Cardiac septum (tissue), 1 donor: ENCODE measurements at regions not wholly inside any gene's neighbourhood (a gene's known extent, or its start where the extent isn't known, plus 50 kb on each side); places are given as distances from the start of the nearest gene placed in this dataset.
"Not testable (repeated sequence)": the region's sequence is repeated elsewhere in the genome, so short reads cannot be mapped to it uniquely, and the experiment has no call there.

ENCODE experiments used
- DNase-seq: peaks from one replicate; pipeline ENCODE4 v3.0.0-alpha.2; 2020; ENCODE audit warnings: low spot score
- intact Hi-C: fragments of 100-400 bp; cut with DNase I; formaldehyde crosslinking; loops from one replicate; pipeline ENCODE4 v1.14.0; 2022
- donor health status: DM: no; HTN: no; CAD: no.

GRCh38 chr7:119925581-119926289 lies 347.2 kb upstream of the KCND2 start:
- intact Hi-C loops, result no loop called here
- no peak for DNase-seq

DNA sequence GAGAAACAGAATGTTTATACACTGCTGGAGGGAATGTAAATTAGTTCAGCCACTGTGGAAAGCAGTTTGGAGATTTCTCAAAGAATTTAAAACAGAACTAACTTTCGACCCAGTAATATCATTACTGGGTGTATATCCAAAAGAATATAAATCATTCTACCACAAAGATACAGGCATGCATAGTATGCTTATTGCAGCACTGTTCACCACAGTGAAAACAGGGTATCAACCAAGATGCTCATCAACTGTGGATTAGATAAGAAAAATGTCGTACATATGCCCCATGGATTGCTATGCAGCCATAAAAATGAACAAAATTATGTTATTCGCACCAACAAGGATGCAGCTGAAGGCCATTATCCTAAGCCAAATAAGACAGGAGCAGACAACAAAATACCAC lies 343.1 kb upstream of the KCND2 start:
- DNase-seq, result no peak
- intact Hi-C loops, result no loop called here

GRCh38 chr7:119931230-119931824 lies 341.6 kb upstream of the KCND2 start:
- DNase-seq, result no peak
- intact Hi-C loops, result no loop called here

GRCh38 chr7:119935418-119936025 lies 337.5 kb upstream of the KCND2 start:
- intact Hi-C loops, result loop anchor here (2.0 kb wide), 1 partner anchor 337 kb away; the partner anchor contains the start of gene KCND2
- DNase-seq, result no peak

- DNase-seq, result no peak
- intact Hi-C loops, result no loop called here
Observed at GRCh38 chr7:119936836-119937235, 336.1 kb upstream of the KCND2 start.

GRCh38 chr7:119937745-119938144 lies 335.2 kb upstream of the KCND2 start:
- intact Hi-C loops, result no loop called here
- no peak for DNase-seq

DNA sequence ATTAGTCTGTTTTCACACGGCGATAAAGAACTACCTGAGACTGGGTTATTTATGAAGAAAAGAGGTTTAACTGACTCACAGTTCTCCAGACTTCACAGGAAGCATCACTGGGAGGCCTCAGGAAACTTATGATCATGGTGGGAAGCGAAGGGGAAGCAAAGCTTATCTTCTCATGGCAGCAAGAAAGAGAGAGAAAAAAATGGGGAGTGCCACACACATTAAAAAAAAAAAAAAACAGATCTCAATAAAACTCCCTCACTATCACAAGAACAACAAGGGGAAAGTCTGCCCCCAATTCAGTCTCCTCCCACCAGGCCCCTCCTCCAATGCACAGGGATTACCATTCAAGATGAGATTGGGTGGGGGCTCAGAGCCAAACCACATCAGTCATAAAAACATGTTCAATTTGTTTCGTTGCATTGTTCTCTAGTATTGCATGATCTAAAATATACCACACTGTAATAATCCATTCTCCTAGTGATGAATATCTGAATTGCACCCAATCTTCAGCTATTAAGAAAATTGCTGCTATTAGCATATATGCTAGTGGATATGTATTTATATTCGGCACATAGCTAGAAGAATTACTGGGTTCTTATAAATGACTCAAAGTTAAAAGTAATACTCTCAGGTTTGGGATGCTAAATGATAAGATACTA lies 328.9 kb upstream of the KCND2 start:
- DNase-seq, result no peak
- intact Hi-C loops, result no loop called here

DNA sequence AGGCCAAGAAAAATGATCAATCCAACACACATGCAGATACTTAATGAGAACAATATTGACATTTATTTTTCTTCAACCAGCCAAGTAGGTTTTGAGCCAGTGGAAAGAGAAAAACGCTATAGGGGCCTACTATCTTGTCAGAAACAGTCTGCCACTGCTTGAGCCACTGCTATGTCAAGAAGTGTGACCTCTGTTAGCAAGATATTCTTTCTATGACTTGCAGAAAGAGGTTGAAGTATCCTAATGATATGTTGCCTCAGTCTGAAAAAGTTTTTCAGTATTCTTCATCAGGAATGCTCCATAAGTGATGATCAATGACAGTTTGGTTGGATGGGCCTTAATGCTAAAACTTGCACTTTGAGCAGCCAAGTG lies 328.4 kb upstream of the KCND2 start:
- intact Hi-C loops, result no loop called here
- no peak for DNase-seq

DNA sequence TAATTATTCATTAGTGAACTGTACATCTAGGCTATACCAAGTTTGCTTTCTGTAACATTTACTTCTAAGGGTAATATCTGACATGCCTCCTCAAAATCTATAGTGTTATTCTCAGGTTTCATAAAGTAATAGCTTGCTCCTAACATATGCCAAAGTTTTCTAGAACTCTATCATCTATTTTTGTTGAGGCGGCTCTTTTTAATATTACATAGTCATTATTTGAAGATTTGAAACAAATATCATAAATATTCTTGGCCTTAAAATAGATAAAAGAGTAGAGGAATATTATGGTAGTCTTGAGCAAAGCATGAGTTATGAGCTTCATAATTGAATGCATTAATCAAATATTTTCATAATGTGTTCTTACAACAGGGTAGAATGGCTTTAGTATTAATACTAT lies 327.2 kb upstream of the KCND2 start:
- intact Hi-C loops, result no loop called here
- DNase-seq, result no peak

DNA sequence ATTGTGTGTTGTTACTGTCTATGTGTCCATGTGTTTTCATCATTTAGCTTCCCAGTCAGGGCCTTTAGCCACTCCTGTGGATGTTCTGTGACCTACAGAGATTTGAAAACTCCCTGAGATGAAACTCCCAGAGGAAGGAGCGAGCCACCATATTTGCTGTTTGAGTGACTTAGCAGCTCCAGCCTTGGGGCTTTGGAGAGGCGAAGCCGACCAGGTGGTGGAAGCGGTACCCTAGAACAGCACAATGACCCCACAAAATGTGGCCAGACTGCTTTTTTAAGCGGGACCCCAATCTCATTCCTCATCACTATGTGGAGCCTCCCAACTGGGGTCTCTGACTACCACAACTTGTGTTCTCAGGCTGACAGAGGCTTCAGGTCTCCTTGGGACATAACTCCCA lies 323.9 kb upstream of the KCND2 start:
- DNase-seq, result no peak
- intact Hi-C loops, result no loop called here

- intact Hi-C loops, DNase-seq: not testable (repeated sequence)
Observed at GRCh38 chr7:119950390-119951041, 322.5 kb upstream of the KCND2 start.

- intact Hi-C loops, DNase-seq: not testable (repeated sequence)
Observed at GRCh38 chr7:119951614-119952013, 321.4 kb upstream of the KCND2 start.

DNA sequence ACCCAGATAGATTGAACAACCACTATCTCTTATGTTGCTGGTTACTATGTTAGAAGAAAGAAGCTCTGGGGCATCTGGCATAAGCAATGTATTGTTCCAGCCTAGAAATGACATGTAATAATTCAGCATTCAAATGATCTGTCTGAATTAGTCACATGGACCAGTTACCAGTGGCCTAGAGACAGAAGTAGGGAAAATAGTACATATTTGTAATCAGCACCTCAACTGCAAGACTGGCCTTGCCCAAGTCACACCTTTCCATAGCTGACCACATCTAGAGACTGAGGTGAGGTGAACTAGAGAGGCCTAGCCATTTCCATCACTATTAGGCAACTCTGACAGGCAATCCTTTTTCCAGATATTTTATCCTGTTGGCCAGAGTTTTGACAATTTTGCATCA lies 315.6 kb upstream of the KCND2 start:
- DNase-seq, result no peak
- intact Hi-C loops, result no loop called here

GRCh38 chr7:119959811-119960210 lies 313.2 kb upstream of the KCND2 start:
- DNase-seq, result no peak
- intact Hi-C loops, result no loop called here

GRCh38 chr7:119963654-119964053 lies 309.3 kb upstream of the KCND2 start:
- intact Hi-C loops, result no loop called here
- DNase-seq, result no peak

DNA sequence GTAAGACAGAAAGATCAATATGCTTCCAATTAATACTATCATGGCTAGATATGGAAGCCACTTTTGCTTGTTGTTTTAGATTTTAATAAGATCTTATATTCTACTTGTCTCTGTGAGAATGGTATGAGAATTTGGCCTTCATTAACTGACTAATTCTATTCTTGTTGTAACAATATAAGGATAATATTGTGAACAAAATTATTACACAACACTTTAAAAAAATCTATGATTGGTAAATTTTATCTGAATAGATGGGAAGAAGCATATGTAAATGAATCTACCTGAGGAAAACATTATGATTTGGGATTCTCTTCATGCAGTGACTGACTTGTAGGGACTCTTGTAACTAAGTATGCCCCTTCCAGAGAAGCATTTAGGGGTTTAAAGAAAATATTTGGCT lies 308.9 kb upstream of the KCND2 start:
- no peak for DNase-seq
- intact Hi-C loops, result no loop called here

DNA sequence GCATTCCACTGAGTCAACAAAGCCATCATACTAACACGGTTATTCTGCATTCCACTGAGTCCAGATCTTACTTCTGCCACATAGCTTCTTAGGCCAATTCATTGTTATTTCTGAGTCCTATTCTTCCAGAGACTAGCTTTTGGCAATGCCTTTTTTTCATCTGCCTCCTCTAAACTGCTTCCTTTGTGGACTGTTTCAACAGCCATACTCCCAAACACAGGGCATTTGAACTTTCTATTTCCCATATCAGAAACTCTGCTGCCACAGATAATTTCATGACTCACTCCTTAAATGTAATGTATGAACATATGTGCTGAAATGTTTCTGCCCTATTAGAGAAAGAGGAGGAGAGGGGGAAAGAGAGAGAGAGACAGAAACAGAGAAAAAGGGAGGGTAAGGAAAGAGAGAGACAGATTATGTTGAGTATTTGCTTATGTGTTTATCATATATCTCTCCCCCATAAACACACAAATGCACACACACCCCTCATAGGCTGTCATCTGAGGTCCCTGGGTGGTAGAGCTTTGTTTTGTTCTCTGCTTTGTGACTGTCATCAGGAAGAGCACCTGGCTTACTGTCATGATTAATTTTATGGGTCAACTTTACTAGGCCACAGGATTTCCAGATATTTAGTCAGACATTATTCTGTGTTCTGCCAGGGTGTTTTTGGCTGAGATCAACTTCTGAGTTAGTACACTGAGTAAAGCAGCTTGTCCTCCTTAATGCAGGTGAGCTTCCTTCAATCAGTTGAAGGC lies 308.0 kb upstream of the KCND2 start:
- DNase-seq, result no peak
- intact Hi-C loops, result no loop called here

GRCh38 chr7:119967221-119967620 lies 305.8 kb upstream of the KCND2 start:
- DNase-seq, result no peak
- intact Hi-C loops, result no loop called here

DNA sequence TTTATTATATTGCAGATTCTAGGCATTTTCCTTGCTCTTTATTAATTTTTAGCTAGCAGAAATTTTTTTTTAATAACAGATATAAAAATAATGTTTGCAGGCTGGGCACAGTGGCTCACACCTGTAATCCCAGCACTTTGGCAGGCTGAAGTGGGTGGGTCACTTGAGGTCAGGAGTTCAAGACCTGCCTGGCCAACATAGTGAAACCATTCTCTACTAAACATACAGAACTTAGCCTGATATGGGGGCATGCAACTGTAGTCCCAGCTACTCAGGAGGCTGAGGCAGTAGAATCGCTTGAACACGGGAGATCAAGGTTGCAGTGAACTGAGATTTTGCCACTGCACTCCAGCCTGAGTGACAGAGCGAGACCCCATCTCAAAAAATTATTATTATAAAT lies 304.6 kb upstream of the KCND2 start:
- intact Hi-C loops, DNase-seq: not testable (repeated sequence)

DNA sequence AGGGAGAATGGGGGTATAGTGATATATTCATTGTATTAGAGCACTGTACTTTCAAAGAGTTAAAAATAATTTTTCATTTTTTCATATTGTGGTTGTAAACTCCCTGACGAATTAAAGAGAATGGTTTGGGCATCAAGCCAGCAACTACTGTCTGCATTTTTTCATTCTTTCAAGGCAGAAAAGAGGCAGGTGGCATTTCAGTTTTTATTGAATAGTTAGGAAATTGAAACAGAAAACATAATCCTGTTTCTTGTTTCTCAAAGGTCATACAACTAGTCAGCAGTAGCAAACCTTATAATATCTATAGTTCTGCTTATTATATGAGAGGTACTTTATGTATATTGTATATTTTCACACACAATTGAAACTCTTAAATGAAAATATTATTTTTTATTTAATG lies 303.9 kb upstream of the KCND2 start:
- intact Hi-C loops, result no loop called here
- DNase-seq, result no peak
